ENCODE measurements at regions not wholly inside any gene's neighbourhood (a gene's known extent, or its start where the extent isn't known, plus 50 kb on each side); places are given as distances from the start of the nearest gene placed in this dataset.
"Not testable (repeated sequence)": the region's sequence is repeated elsewhere in the genome, so short reads cannot be mapped to it uniquely, and the experiment has no call there.

GRCh38 chr5:82506390-82506789, 228.2 kb upstream of the RPS23 start:
- not testable (repeated sequence) for TF ChIP-seq CTCF, EZH2 (IDR thresholded peaks at IDR 0.05)
